Loucy (cell line): ENCODE measurements at regions not wholly inside any gene's neighbourhood (a gene's known extent, or its start where the extent isn't known, plus 50 kb on each side); places are given as distances from the start of the nearest gene placed in this dataset.

ENCODE experiments used
- H2AFZ ChIP-seq: fragments of 200-600 bp; sonication (generic); 2 replicates; pipeline ENCODE4 v1.6.0; 2016; ENCODE audit warnings: antibody characterized with exemption, mild to moderate bottlenecking, low read length, moderate library complexity
- H3F3A ChIP-seq: fragments of 200-600 bp; 2 replicates; pipeline ENCODE4 v1.6.0; 2016; ENCODE audit warnings: antibody characterized with exemption, low read depth, mild to moderate bottlenecking
- H3K27me3 ChIP-seq: fragments of 200-600 bp; sonication (generic); 2 replicates; pipeline ENCODE4 v1.6.1; 2014; ENCODE audit warnings: low read length, mild to moderate bottlenecking; ENCODE audit not compliant: insufficient read depth, poor library complexity, severe bottlenecking
- H3K36me3 ChIP-seq: fragments of 200-600 bp; sonication (generic); 2 replicates; pipeline ENCODE4 v1.6.1; 2016; ENCODE audit warnings: low read length; ENCODE audit not compliant: insufficient read depth
- H3K4me1 ChIP-seq: fragments of 200-600 bp; sonication (generic); 2 replicates; pipeline ENCODE4 v1.5.1; 2014; ENCODE audit warnings: low read length, mild to moderate bottlenecking; ENCODE audit not compliant: insufficient read depth, poor library complexity, severe bottlenecking
- H3K4me2 ChIP-seq: fragments of 200-600 bp; sonication (generic); 2 replicates; pipeline ENCODE4 v1.6.0; 2014; ENCODE audit warnings: antibody characterized with exemption, low read length, low read depth, mild to moderate bottlenecking; ENCODE audit not compliant: poor library complexity, severe bottlenecking
- H3K4me3 ChIP-seq: fragments of 200-600 bp; sonication (generic); 2 replicates; pipeline ENCODE4 v1.5.1; 2014; ENCODE audit warnings: low read length, mild to moderate bottlenecking, mixed read lengths; ENCODE audit not compliant: poor library complexity, severe bottlenecking
- H3K79me2 ChIP-seq: fragments of 200-600 bp; sonication (generic); 2 replicates; pipeline ENCODE4 v1.6.1; 2014; ENCODE audit warnings: low read length; ENCODE audit not compliant: insufficient read depth
- H3K9ac ChIP-seq: fragments of 200-600 bp; sonication (generic); 2 replicates; pipeline ENCODE4 v1.6.0; 2014; ENCODE audit warnings: mild to moderate bottlenecking, low read depth, low read length, moderate library complexity; ENCODE audit not compliant: poor library complexity, severe bottlenecking
- H3K9me2 ChIP-seq: fragments of 200-600 bp; sonication (generic); replicated peaks from 2 replicates; pipeline ENCODE4 v1.6.1; 2016; ENCODE audit warnings: low read depth, low read length, mixed read lengths
- H3K9me3 ChIP-seq: fragments of 200-600 bp; sonication (generic); 2 replicates; pipeline ENCODE4 v1.6.1; 2014; ENCODE audit warnings: mild to moderate bottlenecking, antibody characterized with exemption, low read length, low read depth; ENCODE audit not compliant: insufficient read depth
- H4K20me1 ChIP-seq: fragments of 200-600 bp; sonication (generic); 2 replicates; pipeline ENCODE4 v1.6.0; 2014; ENCODE audit warnings: antibody characterized with exemption, low read length, mild to moderate bottlenecking; ENCODE audit not compliant: insufficient read depth, poor library complexity, severe bottlenecking
- EZH2phosphoT487 ChIP-seq: fragments of 200-600 bp; IDR thresholded peaks from 2 replicates; pipeline ENCODE4 v1.6.1; 2018; ENCODE audit warnings: antibody characterized with exemption, mild to moderate bottlenecking, moderate library complexity, borderline replicate concordance
- TF ChIP-seq, protein P1 (sequence below): fragments of 200-600 bp; sonication (generic); conservative IDR thresholded peaks from 2 replicates; pipeline ENCODE4 v1.5.1; 2014; ENCODE audit warnings: mild to moderate bottlenecking, antibody characterized with exemption, low read length

DNA sequence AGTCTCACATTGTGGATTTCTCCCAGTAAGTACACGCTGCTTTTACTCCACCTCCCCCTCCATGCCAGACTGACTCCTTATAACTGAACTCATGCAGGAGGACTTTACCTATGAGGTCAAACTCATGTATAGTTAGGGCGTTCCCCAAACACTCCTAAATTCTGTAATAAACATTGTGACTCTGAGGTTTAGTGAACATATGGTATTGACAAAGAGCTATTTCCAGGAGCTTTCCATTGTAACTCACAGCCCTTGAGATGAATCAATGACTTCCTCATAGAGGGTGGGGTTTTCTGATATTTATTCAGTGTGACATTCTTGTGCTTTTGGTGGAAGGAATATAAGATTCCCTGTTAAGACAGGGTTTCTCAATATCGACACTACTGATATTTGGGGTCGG is 337.4 kb upstream of the SLC14A2 start:
- no peak for TF ChIP-seq EZH2phosphoT487
- TF ChIP-seq, protein P1, sequence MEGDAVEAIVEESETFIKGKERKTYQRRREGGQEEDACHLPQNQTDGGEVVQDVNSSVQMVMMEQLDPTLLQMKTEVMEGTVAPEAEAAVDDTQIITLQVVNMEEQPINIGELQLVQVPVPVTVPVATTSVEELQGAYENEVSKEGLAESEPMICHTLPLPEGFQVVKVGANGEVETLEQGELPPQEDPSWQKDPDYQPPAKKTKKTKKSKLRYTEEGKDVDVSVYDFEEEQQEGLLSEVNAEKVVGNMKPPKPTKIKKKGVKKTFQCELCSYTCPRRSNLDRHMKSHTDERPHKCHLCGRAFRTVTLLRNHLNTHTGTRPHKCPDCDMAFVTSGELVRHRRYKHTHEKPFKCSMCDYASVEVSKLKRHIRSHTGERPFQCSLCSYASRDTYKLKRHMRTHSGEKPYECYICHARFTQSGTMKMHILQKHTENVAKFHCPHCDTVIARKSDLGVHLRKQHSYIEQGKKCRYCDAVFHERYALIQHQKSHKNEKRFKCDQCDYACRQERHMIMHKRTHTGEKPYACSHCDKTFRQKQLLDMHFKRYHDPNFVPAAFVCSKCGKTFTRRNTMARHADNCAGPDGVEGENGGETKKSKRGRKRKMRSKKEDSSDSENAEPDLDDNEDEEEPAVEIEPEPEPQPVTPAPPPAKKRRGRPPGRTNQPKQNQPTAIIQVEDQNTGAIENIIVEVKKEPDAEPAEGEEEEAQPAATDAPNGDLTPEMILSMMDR: no peak
- Histone ChIP-seq H3K4me2 (no peak overlapping the region), H3K9me3 (0 out of 2 replicates have a peak, but pooled peaks cover 5% of the 10 kb centered on the region), H3K9me2 (no peaks in the 10 kb centered on the region), H4K20me1 (no peaks in the 10 kb centered on the region), H3K9ac (no peak overlapping the region), H3K36me3 (no peaks in the 10 kb centered on the region), H3K4me3 (no peak overlapping the region), H3K4me1 (no peaks in the 10 kb centered on the region), H3K27me3 (no peaks in the 10 kb centered on the region), H3F3A (no peaks in the 10 kb centered on the region), H3K79me2 (no peaks in the 10 kb centered on the region), H2AFZ (no peak overlapping the region)

DNA sequence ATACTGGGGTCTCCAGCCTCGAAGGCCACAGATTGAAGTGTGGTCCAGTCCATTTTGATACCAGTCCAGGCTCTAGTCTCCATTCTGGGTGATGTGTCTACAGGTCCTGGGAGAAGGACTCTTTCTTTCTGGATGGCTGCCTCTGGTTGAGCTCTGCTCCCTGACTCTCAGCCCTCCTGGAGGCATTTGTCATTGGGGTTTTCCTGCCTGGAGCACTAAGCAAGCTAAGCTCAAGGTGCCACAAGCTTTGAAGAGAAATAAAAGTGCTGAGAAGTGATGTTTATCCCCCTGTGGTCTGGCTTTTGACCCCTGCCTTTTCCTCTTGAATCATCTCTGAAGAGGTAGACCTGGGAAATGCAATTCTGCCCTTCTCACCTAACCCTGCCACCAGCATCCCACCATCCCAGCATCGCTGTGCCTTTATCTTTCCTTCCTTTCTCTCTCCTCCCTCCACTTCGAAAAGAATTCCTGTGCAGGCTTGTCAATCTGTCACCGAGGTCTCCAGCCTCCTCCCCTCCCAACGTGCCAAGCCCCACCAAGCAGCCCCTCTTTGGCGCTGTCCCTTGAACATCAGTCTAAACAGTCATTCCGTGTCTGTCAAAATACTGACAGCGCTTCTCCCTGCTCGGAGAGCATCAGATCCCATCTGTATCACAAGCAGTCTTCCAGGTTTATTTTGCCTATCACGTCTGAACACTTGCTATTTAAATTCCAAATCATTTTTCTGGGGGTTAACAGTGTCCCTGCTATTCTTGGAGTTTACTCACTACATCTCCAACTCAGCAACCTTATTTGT is 334.6 kb upstream of the SLC14A2 start:
- no peak overlapping the region for H3K9ac ChIP-seq
- H3K9me2 ChIP-seq: no peaks in the 10 kb centered on the region
- no peaks in the 10 kb centered on the region for H3K4me1 ChIP-seq
- H3K4me2 ChIP-seq: no peak overlapping the region
- H4K20me1 ChIP-seq: no peaks in the 10 kb centered on the region
- no peaks in the 10 kb centered on the region for H3K27me3 ChIP-seq
- no peaks in the 10 kb centered on the region for H3F3A ChIP-seq
- H3K79me2 ChIP-seq: no peaks in the 10 kb centered on the region
- no peaks in the 10 kb centered on the region for H3K36me3 ChIP-seq
- H2AFZ ChIP-seq: no peak overlapping the region
- H3K9me3 ChIP-seq: no peaks in the 10 kb centered on the region
- TF ChIP-seq, protein P1: no peak
- no peak for TF ChIP-seq EZH2phosphoT487
- H3K4me3 ChIP-seq: no peak overlapping the region

DNA sequence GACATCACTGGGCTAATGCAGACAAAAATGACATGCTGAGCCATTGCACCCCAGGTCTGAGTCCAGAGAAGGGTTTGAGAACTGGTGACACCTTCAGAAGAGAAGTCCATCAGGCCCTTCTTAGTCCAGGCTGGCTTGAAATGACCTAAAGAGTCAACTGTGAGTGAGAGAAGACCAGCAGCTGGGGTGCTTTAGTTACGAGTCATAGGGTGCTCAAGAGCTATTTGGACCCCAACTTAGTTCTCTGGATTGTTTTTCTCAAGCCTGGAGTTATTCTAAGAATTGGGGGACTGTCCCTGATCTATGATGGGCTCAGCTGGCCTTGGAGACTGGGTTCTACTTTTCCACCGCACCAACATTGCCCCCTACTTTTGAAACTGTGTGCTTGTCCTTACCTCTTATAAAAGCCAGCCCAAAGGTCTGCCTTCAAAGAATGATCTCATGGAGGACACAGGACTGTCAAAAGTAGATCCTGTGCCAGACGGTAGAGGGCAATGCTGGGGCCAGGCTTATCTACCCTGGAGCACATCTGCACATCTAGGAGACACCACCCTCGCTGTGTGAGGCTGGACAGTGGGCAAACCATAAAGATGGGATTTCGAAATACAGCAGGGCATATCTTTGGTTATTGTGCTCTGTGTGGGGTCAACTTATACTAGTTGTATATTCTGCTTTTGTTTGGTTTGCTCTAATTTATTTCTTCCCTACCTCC is 333.0 kb upstream of the SLC14A2 start:
- Histone ChIP-seq H4K20me1 (no peaks in the 10 kb centered on the region), H3K36me3 (no peaks in the 10 kb centered on the region), H3K79me2 (no peaks in the 10 kb centered on the region), H3K4me3 (no peak overlapping the region), H3K9ac (no peak overlapping the region), H2AFZ (no peak overlapping the region), H3K4me1 (no peaks in the 10 kb centered on the region), H3K4me2 (no peak overlapping the region), H3K9me2 (no peaks in the 10 kb centered on the region), H3K9me3 (no peaks in the 10 kb centered on the region), H3F3A (no peaks in the 10 kb centered on the region), H3K27me3 (no peaks in the 10 kb centered on the region)
- no peak for TF ChIP-seq EZH2phosphoT487
- TF ChIP-seq, protein P1: peak; percentile 21; the same call in 1 of the 2 replicates
